ENCODE measurements at regions not wholly inside any gene's neighbourhood (a gene's known extent, or its start where the extent isn't known, plus 50 kb on each side); places are given as distances from the start of the nearest gene placed in this dataset.

DNA sequence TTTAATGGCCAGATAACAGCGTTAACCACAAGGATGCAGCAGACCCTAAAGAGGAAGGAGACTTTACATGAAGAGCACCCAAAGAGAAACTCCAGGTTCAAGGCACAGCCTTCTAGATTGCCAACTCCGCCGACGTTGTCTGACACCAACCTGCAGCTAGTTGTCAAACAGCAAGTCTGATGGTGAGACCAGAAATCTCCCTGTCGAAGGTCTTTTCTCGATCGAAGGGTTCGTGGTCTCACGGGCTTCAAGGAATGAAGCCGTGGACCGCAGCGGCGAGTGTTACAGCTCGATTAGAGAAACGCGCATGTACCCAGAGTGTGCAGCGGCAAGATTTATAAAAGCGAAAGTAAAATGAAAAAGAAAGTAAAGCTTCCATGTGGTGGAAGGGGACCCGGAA is 656.3 kb downstream of the XIRP2 start:
- TF ChIP-seq POLR2A (IDR thresholded peaks at IDR 0.05; ENCODE audit: low read depth) (no peak), CTCF (IDR thresholded peaks at IDR 0.05) (no peak), POLR2AphosphoS5 (IDR thresholded peaks at IDR 0.05) (no peak), EP300 (IDR thresholded peaks at IDR 0.05) (no peak)
- H3K36me3 ChIP-seq, result no peaks in the 10 kb centered on the region
- H3K4me1 ChIP-seq, result no peaks in the 10 kb centered on the region
- no peak overlapping the region for H3K4me3 ChIP-seq
- no peaks in the 10 kb centered on the region for H3K27me3 ChIP-seq
- intact Hi-C loops (cut with DNase I), result no loop called here
- H3K9me3 ChIP-seq, result no peaks in the 10 kb centered on the region
- no peak for DNase-seq (ENCODE audit: extremely low spot score)
- H3K27ac ChIP-seq (replicated peaks in 1 of 4), result no peak overlapping the region
- WGBS, result 96% methylated on average over 19 of the region's 19 CpGs

DNA sequence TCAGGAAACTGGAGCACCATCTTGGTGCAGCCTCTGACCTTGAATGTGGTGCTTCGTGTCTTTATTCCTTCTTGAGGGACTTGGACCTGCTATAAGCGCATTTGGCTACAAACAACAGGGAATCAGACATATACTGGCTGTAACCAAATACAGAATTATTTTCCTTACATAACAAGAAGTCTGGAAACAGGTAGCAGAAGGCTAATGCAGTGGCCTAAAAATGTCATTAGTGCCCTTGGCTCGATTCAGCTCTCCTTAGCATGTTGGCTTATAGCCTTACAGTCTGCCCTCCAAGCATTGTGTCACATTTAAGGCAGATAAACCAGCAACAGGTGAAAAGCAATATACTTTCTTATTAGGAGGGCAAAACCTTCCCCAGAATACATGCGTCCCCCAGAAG is 655.4 kb downstream of the XIRP2 start:
- Histone ChIP-seq H3K36me3 (no peaks in the 10 kb centered on the region), H3K4me3 (no peak overlapping the region), H3K9me3 (no peaks in the 10 kb centered on the region), H3K4me1 (no peaks in the 10 kb centered on the region), H3K27ac (replicated peaks in 1 of 4) (no peak overlapping the region), H3K27me3 (no peaks in the 10 kb centered on the region)
- DNase-seq (ENCODE audit: extremely low spot score), result no peak
- intact Hi-C loops (cut with DNase I), result no loop called here
- TF ChIP-seq POLR2A (IDR thresholded peaks at IDR 0.05; ENCODE audit: low read depth) (no peak), EP300 (IDR thresholded peaks at IDR 0.05) (no peak), POLR2AphosphoS5 (IDR thresholded peaks at IDR 0.05) (no peak), CTCF (IDR thresholded peaks at IDR 0.05) (no peak)
- WGBS, result 98% methylated on average over 4 of the region's 4 CpGs

DNA sequence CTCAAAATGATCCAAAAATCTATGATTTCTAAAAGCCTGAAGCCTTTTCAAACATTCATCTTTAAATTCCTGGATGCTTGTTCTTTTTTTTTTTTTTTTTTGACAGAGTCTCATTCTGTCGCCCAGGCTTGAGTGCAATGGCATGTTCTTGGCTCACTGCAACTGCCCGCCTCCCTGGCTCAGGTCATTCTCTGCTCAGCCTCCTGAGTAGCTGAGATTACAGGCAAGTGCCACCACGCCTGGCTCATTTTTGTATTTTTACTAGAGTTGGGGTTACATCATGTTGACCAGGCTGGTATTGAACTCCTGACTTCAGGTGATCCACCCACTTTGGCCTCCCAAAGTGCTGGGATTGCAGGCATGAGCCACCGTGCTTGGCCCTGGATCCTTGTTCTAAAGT is 649.5 kb downstream of the XIRP2 start:
- DNase-seq (ENCODE audit: extremely low spot score), result no peak
- H3K36me3 ChIP-seq, result no peaks in the 10 kb centered on the region
- intact Hi-C loops (cut with DNase I), result no loop called here
- 93% methylated on average over 4 of the region's 4 CpGs for WGBS
- H3K27ac ChIP-seq (replicated peaks in 1 of 4), result no peak overlapping the region
- no peak for TF ChIP-seq POLR2A (IDR thresholded peaks at IDR 0.05; ENCODE audit: low read depth)
- TF ChIP-seq POLR2AphosphoS5 (IDR thresholded peaks at IDR 0.05), result no peak
- TF ChIP-seq EP300 (IDR thresholded peaks at IDR 0.05), result no peak
- no peak for TF ChIP-seq CTCF (IDR thresholded peaks at IDR 0.05)
- no peaks in the 10 kb centered on the region for H3K9me3 ChIP-seq
- H3K4me3 ChIP-seq, result no peak overlapping the region
- no peaks in the 10 kb centered on the region for H3K4me1 ChIP-seq
- no peaks in the 10 kb centered on the region for H3K27me3 ChIP-seq

DNA sequence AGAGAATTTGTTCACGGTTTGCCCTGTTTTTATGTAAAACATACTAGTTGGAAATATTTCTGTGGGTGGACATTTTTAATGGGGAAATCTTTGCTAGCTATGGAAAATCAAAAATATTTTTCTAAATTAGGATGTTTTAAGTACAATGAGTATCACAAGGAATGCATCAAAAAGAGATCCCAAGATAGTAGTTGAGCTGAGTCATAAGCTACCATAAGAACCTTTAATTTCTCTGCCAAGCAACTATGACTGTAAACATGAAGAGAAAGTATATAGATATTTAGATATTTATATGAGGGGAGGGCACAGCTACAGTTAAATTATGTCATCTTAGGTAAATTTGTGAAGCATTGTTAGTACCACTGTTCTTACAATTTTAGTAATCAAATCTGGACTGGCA is 646.2 kb downstream of the XIRP2 start:
- Histone ChIP-seq H3K36me3 (no peaks in the 10 kb centered on the region), H3K4me1 (no peaks in the 10 kb centered on the region), H3K4me3 (no peak overlapping the region), H3K27me3 (no peaks in the 10 kb centered on the region), H3K27ac (replicated peaks in 1 of 4) (no peak overlapping the region), H3K9me3 (no peaks in the 10 kb centered on the region)
- no peak for TF ChIP-seq EP300 (IDR thresholded peaks at IDR 0.05)
- TF ChIP-seq CTCF (IDR thresholded peaks at IDR 0.05), result no peak
- no peak for TF ChIP-seq POLR2A (IDR thresholded peaks at IDR 0.05; ENCODE audit: low read depth)
- TF ChIP-seq POLR2AphosphoS5 (IDR thresholded peaks at IDR 0.05), result no peak
- 95% methylated on average over 1 of the region's 1 CpG for WGBS
- intact Hi-C loops (cut with DNase I), result no loop called here
- DNase-seq (ENCODE audit: extremely low spot score), result no peak

DNA sequence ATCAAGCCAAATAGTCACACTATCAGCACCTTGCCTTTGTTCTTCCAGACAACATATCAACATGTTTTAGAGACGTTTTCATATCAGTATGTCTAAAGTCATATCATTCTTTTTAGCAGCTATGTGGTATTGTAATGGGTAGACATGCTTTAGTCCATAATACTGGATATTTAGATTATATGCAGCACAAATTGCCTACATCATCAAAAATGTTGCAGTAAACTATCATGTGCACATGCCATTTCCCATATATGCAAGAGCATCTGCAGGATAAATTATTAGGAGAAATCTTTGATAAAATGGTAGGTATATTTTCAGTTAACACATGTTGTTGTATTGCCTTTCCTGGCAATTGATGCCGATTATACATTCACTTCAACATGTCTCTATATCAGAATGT is 636.5 kb downstream of the XIRP2 start:
- Histone ChIP-seq H3K9me3 (no peaks in the 10 kb centered on the region), H3K27ac (replicated peaks in 1 of 4) (no peak overlapping the region), H3K36me3 (no peaks in the 10 kb centered on the region), H3K4me1 (no peaks in the 10 kb centered on the region), H3K4me3 (no peak overlapping the region), H3K27me3 (no peaks in the 10 kb centered on the region)
- TF ChIP-seq CTCF (IDR thresholded peaks at IDR 0.05) (no peak), POLR2AphosphoS5 (IDR thresholded peaks at IDR 0.05) (no peak)
- intact Hi-C loops (cut with DNase I), result no loop called here
- WGBS, result 69% methylated on average over 2 of the region's 2 CpGs
- no peak for DNase-seq (ENCODE audit: extremely low spot score)

Data from esophagus muscularis mucosa (tissue), 4 donors.